Right cardiac atrium (tissue), 5 donors: ENCODE measurements at regions not wholly inside any gene's neighbourhood (a gene's known extent, or its start where the extent isn't known, plus 50 kb on each side); places are given as distances from the start of the nearest gene placed in this dataset.

Source experiments
- ATAC-seq, 2 donors: fragments of 200-7000 bp; cut with Tn5 transposase; one replicate each; pipeline versions ENCODE4 v1.8.0 to v1.9.1; 2020; ENCODE audit warnings: moderate library complexity in 2 of 2, mild to moderate bottlenecking in 1 of 2
- DNase-seq, 3 donors: peaks; one replicate each; pipeline ENCODE4 v3.0.0-alpha.2; 2020
- H3K27ac ChIP-seq: one replicate; pipeline ENCODE4 v1.5.1; 2013; ENCODE audit warnings: mild to moderate bottlenecking, low read length, control low read depth, moderate library complexity
- H3K27me3 ChIP-seq: one replicate; pipeline ENCODE4 v1.6.1; 2013; ENCODE audit not compliant: control insufficient read depth, insufficient read depth
- H3K4me1 ChIP-seq: one replicate; pipeline ENCODE4 v1.6.1; 2013; ENCODE audit warnings: low read length; ENCODE audit not compliant: control insufficient read depth, insufficient read depth
- H3K4me3 ChIP-seq: one replicate; pipeline ENCODE4 v1.5.1; 2013; ENCODE audit warnings: low read length, control low read depth
- H3K9me3 ChIP-seq: one replicate; pipeline ENCODE4 v1.6.1; 2013; ENCODE audit warnings: low read length; ENCODE audit not compliant: control insufficient read depth
- WGBS: extraction: QIAGEN DNeasy Blood & Tissue Kit; methylation state at CpG from one replicate; pipeline ENCODE4 v1.1.7; 2013; 5-methylcytosine and 5-hydroxymethylcytosine counted together
- intact Hi-C, 4 donors: fragments of 100-400 bp; cut with DNase I; formaldehyde crosslinking; loops; one replicate each; pipeline versions ENCODE4 v1.11.0 to v1.14.0; 2022 to 2023
- donor health status: healthy with polysubstance abuse.
- donor health status: DM: no; HTN: yes; CAD: no.
- donor health status: DM: no; HTN: no; CAD: no.
- donor health status: DM: no; HTN: yes; CAD: no; lungs with severe emphysema.
- donor health status: DM: yes; HTN: yes; CAD: no.

DNA sequence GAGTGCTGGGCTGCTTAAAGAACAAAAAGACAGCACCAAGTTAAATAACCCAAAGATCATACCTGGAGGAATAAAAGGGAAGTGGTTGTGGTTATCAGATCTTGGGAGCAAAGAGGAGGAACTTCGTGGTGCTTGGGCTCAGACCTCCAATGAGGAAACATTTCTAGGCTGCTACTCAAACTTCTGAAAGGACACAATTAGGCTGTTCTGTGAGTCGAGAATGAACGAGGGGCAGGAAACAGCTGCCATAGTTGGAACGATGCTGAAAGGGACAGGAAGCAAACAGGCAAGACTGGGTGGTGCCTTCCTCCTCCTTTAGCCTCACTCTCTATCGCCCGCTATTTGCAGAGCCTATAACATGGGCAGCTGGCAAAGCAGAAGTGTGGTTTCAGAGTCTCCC is 276.3 kb upstream of the ARRDC4 start:
- Histone ChIP-seq H3K27me3 (no peaks in the 10 kb centered on the region), H3K27ac (no peak overlapping the region), H3K4me3 (no peak overlapping the region), H3K4me1 (no peaks in the 10 kb centered on the region), H3K9me3 (no peaks in the 10 kb centered on the region)
- no peak for ATAC-seq
- WGBS, result 41% methylated on average over 6 of the region's 6 CpGs
- DNase-seq, result no peak
- intact Hi-C loops, result no loop called here

DNA sequence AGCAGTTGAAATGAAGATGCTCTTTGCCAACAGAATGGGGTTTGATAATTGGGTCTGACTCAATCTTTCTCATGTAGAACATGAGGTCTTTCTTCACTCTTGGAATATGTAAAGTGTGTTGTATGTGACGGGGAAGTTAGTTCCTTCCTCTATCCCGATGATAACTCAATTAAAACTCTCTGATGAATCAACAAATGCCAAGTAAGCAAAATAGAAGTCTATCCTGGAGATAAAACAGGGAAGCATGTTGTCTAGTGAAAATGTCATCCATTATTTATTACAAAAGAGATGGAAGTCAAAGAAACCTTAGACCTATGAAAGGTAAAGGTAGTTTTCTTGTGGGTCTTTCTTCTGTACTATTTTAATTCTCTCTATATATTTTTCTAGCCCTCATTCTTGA is 274.2 kb upstream of the ARRDC4 start:
- H3K9me3 ChIP-seq, result no peaks in the 10 kb centered on the region
- no peak for ATAC-seq
- no peak overlapping the region for H3K27ac ChIP-seq
- intact Hi-C loops, result no loop called here
- no peak overlapping the region for H3K4me3 ChIP-seq
- 68% methylated on average over 2 of the region's 2 CpGs for WGBS
- DNase-seq, result no peak
- H3K4me1 ChIP-seq, result no peaks in the 10 kb centered on the region
- H3K27me3 ChIP-seq, result no peaks in the 10 kb centered on the region

DNA sequence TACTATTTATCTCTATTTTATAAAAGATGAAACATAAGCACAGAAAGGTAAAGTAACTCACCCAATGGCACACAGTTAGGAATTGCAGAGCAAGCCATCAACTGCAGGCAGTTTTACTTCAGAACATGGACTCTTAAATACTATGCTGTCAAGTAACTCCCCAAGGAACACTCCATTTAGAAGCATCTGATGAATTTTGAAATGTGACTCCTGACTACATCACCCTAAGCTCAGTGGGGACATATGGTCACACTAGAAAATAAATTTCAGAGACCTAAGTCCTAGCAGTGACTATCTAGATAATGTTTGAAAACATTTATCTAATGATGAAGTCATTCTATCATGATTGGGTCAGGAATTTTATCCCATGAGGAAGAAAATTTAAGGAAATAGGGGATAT is 272.8 kb upstream of the ARRDC4 start:
- H3K27ac ChIP-seq, result no peak overlapping the region
- intact Hi-C loops, result no loop called here
- no peak overlapping the region for H3K4me3 ChIP-seq
- H3K27me3 ChIP-seq, result no peaks in the 10 kb centered on the region
- DNase-seq, result no peak
- H3K9me3 ChIP-seq, result no peaks in the 10 kb centered on the region
- ATAC-seq, result no peak
- H3K4me1 ChIP-seq, result peaks cover 4% of the 10 kb centered on the region

DNA sequence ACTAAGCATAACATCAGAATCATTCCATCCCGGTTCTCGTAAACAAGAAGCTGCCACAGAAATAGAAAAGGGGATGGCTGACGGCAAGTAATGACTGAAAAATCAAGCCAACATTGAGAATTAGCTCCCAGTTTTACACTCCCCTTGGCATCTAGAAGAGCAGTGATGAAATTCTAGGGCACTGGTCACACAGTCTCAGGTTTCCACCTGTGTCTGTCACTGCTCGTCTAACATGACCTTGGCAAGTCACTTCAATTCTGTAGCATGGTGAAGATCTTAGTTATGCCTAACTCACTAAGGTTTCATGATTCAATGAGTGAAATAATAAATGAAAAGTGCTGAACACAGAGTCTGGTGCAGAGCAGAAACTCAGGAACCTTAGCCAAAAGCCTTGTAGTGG is 272.3 kb upstream of the ARRDC4 start:
- no peaks in the 10 kb centered on the region for H3K9me3 ChIP-seq
- H3K4me3 ChIP-seq, result no peak overlapping the region
- intact Hi-C loops, result no loop called here
- ATAC-seq (no peak), DNase-seq (no peak)
- peaks cover 4% of the 10 kb centered on the region for H3K4me1 ChIP-seq
- no peaks in the 10 kb centered on the region for H3K27me3 ChIP-seq
- 87% methylated on average over 4 of the region's 4 CpGs for WGBS
- no peak overlapping the region for H3K27ac ChIP-seq

DNA sequence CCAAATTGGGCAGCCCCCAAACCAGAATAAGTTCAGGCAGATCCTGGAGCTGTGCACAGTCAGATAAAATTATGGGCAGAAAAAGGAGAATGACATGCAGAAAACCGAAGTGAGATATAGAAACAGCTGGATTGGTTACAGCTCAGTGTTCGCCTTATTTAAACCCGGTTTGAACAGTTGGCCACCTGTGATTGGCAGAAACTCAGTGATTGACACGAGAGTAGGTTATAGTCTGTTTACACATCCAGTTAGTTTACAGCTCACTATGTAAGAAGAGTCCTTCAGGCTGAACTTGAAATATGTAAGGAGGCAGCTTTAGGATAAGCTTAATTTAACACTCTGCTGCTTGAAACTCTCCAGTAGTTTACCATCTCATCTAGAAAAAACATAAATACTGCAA is 271.6 kb upstream of the ARRDC4 start:
- Histone ChIP-seq H3K4me3 (no peak overlapping the region), H3K27me3 (no peaks in the 10 kb centered on the region), H3K9me3 (no peaks in the 10 kb centered on the region), H3K27ac (no peak overlapping the region), H3K4me1 (peaks cover 4% of the 10 kb centered on the region)
- intact Hi-C loops, result no loop called here
- 77% methylated on average over 4 of the region's 4 CpGs for WGBS
- no peak for DNase-seq
- no peak for ATAC-seq

DNA sequence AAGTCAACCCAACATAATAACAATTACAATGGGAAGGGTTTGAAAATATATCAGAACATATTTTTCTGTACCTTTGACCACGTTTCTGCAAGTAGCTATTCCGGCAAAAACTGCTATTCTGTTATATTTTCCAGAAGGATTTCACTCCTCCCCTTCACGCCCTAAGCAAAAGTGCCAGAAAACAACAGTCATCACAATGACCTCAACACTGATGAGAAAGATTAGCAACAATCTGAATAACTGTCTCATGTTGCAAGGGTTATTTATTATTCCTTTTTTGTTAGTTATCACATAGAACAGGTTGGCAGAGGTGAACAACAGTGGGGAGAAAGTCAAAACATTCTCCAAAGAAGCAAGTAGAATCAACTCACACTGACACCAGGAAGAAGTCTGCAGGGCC is 269.4 kb upstream of the ARRDC4 start:
- no peak overlapping the region for H3K4me3 ChIP-seq
- no peaks in the 10 kb centered on the region for H3K9me3 ChIP-seq
- intact Hi-C loops, result no loop called here
- no peak for DNase-seq
- WGBS, result 62% methylated on average over 3 of the region's 3 CpGs
- no peaks in the 10 kb centered on the region for H3K27me3 ChIP-seq
- ATAC-seq, result no peak
- no peak overlapping the region for H3K27ac ChIP-seq
- peaks cover 4% of the 10 kb centered on the region for H3K4me1 ChIP-seq

DNA sequence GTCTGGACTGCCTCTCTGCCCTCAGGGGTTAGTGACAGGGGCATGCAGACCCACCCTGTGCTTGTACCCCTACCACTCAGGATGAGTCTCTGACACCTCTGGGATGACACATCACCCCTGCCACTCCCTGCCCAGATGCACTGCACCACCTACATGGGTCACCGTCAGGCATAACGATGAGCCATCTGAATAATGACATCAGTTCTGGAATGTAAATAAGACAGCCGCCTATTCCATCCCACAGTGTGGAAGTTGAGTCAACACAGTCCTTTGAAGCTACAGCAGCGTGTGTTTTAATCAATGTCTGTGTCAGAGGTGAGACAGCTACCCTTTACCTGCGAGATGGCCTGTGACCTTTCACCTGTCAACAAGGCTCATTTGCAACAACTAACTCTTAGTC is 268.7 kb upstream of the ARRDC4 start:
- Histone ChIP-seq H3K4me3 (no peak overlapping the region), H3K9me3 (no peaks in the 10 kb centered on the region), H3K27ac (peak overlapping the region; percentile 89), H3K27me3 (no peaks in the 10 kb centered on the region), H3K4me1 (peaks cover 4% of the 10 kb centered on the region)
- WGBS, result 53% methylated on average over 5 of the region's 5 CpGs
- intact Hi-C loops, result no loop called here
- DNase-seq (no peak), ATAC-seq (no peak)

DNA sequence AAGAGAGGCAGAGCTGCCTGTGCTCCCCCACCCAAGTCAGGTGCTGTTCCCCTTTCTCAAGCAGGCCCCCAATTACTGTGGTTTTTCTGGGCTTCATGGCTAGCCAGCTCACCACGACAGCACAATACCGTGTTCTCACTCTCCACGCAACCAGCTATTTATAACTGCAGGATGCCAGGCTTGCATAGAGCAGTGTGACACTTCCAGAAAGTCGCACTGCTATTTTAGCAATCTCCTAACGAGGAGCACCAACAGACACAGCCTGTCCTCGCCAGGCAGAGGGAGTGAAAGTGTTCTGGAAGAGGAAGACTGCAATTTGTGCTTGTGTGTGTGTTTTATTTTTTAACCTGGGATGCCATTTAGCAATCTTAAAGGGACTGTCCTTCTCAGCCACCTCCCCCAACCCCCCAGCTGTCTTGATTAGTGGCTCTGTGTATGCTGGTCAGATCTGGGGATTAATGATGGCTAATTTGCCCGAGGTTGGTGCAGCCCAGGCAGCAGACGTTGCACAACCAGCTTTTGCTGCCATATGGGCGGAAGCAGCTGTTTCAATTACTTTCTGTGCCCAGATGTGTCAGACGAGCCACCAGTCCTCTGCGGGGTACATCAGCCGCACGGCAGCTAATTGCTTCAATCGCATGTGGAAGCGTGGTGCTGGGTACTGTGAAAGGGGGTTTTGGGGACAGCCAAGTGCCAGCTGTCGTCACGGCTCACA is 268.0 kb upstream of the ARRDC4 start:
- 46% methylated on average over 17 of the region's 17 CpGs for WGBS

DNA sequence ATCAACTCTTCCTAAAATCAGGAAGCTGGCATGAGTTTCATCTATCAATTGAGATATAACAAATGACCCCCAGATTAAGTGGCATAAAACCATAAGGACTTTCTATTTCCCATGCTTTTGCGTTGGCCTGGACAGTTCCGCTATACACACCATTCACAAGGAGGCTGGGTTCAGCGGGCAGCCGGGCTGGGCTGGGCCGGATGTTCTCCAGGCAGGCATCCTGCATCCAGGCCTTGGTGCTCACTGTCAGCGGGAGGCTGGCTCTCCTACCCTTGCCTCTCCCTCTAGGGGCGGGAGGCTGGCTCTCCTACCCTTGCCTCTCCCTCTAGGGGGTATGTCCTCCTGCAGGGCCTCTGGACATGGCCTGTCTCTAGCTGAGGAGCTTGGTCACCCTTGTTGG is 266.0 kb upstream of the ARRDC4 start:
- Histone ChIP-seq H3K4me1 (peaks cover 4% of the 10 kb centered on the region), H3K4me3 (no peak overlapping the region), H3K27ac (no peak overlapping the region), H3K27me3 (no peaks in the 10 kb centered on the region), H3K9me3 (no peaks in the 10 kb centered on the region)
- ATAC-seq, result no peak
- 91% methylated on average over 7 of the region's 7 CpGs for WGBS
- no peak for DNase-seq
- intact Hi-C loops, result no loop called here

More for the DNA sequence above, 268.0 kb upstream of the ARRDC4 start:
- no peaks in the 10 kb centered on the region for H3K9me3 ChIP-seq
- H3K27ac ChIP-seq, result peak overlapping the region; percentile 89
- peaks cover 4% of the 10 kb centered on the region for H3K4me1 ChIP-seq
- DNase-seq (peak in 2 of 3 donors; percentile 13 to 47), ATAC-seq (peak; percentile 91 to 93)
- no peak overlapping the region for H3K4me3 ChIP-seq
- intact Hi-C loops, result no loop called here
- H3K27me3 ChIP-seq, result no peaks in the 10 kb centered on the region

DNA sequence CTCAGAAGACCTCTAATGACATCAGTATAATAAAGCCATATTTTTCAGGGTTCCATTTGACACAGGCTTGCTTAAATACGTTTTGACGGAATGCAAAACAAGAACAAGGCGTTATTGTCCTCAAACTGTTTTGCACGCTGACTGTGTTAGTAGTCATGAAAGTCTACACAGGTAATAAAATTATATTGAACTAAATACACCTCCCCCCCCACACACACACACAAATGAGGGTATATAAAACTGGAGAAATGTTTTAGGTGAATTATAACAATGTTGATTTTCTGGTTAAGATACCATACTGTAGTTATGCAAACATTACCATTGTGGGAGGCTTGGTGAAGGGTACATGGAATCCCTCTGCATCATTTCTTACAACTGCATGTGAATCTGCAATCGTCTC is 257.1 kb upstream of the ARRDC4 start:
- Histone ChIP-seq H3K4me3 (no peak overlapping the region), H3K4me1 (no peaks in the 10 kb centered on the region), H3K9me3 (no peaks in the 10 kb centered on the region), H3K27me3 (no peaks in the 10 kb centered on the region), H3K27ac (no peak overlapping the region)
- no peak for ATAC-seq
- intact Hi-C loops, result no loop called here
- WGBS, result 88% methylated on average over 5 of the region's 5 CpGs
- no peak for DNase-seq

DNA sequence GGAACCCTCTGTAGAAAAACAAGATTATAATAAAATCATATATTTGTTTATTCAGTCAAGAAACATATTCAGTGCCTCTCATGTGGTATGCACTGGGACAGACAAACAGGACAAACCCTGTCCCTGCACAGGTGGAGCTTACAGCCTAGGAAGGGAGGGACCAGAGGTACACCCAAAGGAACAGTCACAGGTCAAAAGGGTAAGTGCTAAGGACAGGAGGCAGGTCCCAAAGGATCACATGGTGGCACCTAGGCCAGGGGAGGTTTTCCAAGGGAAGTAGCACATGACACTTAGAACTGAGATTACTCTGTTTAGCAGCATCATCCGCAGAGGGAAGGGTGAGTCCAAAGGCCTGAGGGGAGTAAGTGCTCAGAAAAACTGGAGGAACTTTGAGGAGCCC is 254.4 kb upstream of the ARRDC4 start:
- 89% methylated on average over 1 of the region's 1 CpG for WGBS
- DNase-seq, result no peak

DNA sequence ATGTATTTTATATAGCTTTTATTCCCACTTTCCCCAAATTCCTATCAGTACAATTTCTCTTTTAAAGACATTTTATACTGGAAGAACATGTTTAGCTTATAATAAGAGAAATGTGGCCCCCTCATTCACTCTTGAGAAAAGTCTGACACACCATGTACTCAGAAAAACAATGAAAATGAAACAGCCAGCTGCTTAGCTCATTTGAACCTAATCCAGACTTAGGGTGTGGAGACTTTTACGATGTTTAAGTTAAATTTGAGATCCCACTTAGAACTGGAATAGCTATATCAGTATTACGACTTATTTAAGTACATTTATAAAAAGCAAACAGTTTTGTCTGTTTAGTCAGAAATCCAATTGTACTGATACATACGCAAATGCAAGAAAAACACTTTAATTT is 252.3 kb upstream of the ARRDC4 start:
- Histone ChIP-seq H3K27ac (no peak overlapping the region), H3K9me3 (no peaks in the 10 kb centered on the region), H3K4me1 (no peaks in the 10 kb centered on the region), H3K4me3 (no peak overlapping the region), H3K27me3 (no peaks in the 10 kb centered on the region)
- ATAC-seq (no peak), DNase-seq (no peak)
- intact Hi-C loops, result no loop called here
- 66% methylated on average over 3 of the region's 3 CpGs for WGBS

More for the DNA sequence above, 254.4 kb upstream of the ARRDC4 start:
- peak in 1 of 2 donors; percentile 38 for ATAC-seq
- Histone ChIP-seq H3K27me3 (no peaks in the 10 kb centered on the region), H3K4me1 (no peaks in the 10 kb centered on the region), H3K4me3 (no peak overlapping the region), H3K9me3 (no peaks in the 10 kb centered on the region), H3K27ac (no peak overlapping the region)
- intact Hi-C loops, result no loop called here
